ENCODE measurements at regions not wholly inside any gene's neighbourhood (a gene's known extent, or its start where the extent isn't known, plus 50 kb on each side); places are given as distances from the start of the nearest gene placed in this dataset.
"Not testable (repeated sequence)": the region's sequence is repeated elsewhere in the genome, so short reads cannot be mapped to it uniquely, and the experiment has no call there.

- not testable (repeated sequence) for TF ChIP-seq POLR2A (IDR thresholded peaks at IDR 0.05; ENCODE audit: low read depth); POLR2AphosphoS5 (IDR thresholded peaks at IDR 0.05); EP300 (IDR thresholded peaks at IDR 0.05)
- TF ChIP-seq, protein P1, sequence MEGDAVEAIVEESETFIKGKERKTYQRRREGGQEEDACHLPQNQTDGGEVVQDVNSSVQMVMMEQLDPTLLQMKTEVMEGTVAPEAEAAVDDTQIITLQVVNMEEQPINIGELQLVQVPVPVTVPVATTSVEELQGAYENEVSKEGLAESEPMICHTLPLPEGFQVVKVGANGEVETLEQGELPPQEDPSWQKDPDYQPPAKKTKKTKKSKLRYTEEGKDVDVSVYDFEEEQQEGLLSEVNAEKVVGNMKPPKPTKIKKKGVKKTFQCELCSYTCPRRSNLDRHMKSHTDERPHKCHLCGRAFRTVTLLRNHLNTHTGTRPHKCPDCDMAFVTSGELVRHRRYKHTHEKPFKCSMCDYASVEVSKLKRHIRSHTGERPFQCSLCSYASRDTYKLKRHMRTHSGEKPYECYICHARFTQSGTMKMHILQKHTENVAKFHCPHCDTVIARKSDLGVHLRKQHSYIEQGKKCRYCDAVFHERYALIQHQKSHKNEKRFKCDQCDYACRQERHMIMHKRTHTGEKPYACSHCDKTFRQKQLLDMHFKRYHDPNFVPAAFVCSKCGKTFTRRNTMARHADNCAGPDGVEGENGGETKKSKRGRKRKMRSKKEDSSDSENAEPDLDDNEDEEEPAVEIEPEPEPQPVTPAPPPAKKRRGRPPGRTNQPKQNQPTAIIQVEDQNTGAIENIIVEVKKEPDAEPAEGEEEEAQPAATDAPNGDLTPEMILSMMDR (IDR thresholded peaks at IDR 0.05): not testable (repeated sequence)
Measured at GRCh38 chr3:6498944-6499343, 362.0 kb upstream of the GRM7 start.
